Heart left ventricle (tissue), 13 donors: ENCODE measurements at regions not wholly inside any gene's neighbourhood (a gene's known extent, or its start where the extent isn't known, plus 50 kb on each side); places are given as distances from the start of the nearest gene placed in this dataset.

Experiments
- CTCF ChIP-seq, 12 donors: fragments of 200-600 bp; sonication (generic) in 4 of 12; IDR thresholded peaks; one replicate each; pipeline versions ENCODE4 v1.5.0 to v1.8.0; 2018 to 2022; ENCODE audit warnings: antibody characterized with exemption in 12 of 12, mild to moderate bottlenecking in 5 of 12
- POLR2A ChIP-seq, 2 donors: fragments of 450-650 bp; IDR thresholded peaks; one replicate each; pipeline ENCODE4 v1.6.1; 2017; ENCODE audit warnings: antibody characterized with exemption in 2 of 2, mild to moderate bottlenecking in 2 of 2, moderate library complexity in 2 of 2
- donor health status: ischemic (EF 13 %, LVEDD 7.1; RV severe dilation, severe dysfunction).
- donor health status: DM: no; HTN: yes; CAD: no.
- donor health status: DM: no; HTN: no; CAD: no.
- donor health status: ischemic (EF 25% LVEDD 6.9; RV normal size, moderate dysfunction).
- donor health status: ischemic (EF 25% LVEDD 5.7; RV mildly dilated, moderate dysfunction).
- donor health status: ischemic (EF 35%, LVEDD 5.7; RV mildly dilated, moderate dysfunction).
- donor health status: nonischemic (EF 11% LVEDD 7.7; RV severe dilation, severe dysfunction).
- donor health status: DM: yes; HTN: yes; CAD: no.
- donor health status: PGD.
- donor health status: ischemic (EF 29% LVEDD 5.4; RV normal size, mild dysfunction).
- donor health status: nonischemic (EF 23%, LVEDD 6.1; RV moderate dilation, normal function).

DNA sequence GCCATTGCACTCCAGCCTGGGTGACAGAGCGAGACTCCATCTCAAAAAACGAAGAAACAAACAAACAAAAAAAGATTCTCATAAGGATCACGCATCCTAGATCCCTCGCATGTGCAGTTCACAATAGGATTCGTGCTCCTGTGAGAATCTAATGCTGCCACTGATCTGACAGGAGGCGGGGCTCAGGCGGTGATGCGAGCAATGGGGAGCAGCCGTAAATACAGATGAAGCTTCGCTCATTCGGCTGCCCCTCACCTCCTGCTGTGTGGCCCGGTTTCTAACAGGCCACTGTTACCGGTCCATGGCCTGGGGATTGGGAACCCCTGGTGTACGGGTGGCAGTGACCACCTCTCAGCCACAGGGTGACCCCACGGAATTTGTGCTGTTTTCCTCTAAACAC is 98.2 kb upstream of the MRI1 start:
- TF ChIP-seq CTCF (IDR thresholded peaks at IDR 0.05) (no peak), POLR2A (IDR thresholded peaks at IDR 0.05) (no peak)
